GM12892 (cell line): ENCODE measurements at regions not wholly inside any gene's neighbourhood (a gene's known extent, or its start where the extent isn't known, plus 50 kb on each side); places are given as distances from the start of the nearest gene placed in this dataset.

Source experiments
- POLR2A ChIP-seq: IDR thresholded peaks from 2 replicates; pipeline ENCODE4 v1.6.1; 2011; ENCODE audit warnings: low read depth, low read length, control low read depth
- POLR2AphosphoS5 ChIP-seq: IDR thresholded peaks from 2 replicates; pipeline ENCODE4 v1.6.1; 2011; ENCODE audit warnings: low read depth, low read length, control low read depth
- TAF1 ChIP-seq: IDR thresholded peaks from 2 replicates; pipeline ENCODE4 v1.6.1; 2011; ENCODE audit warnings: low read depth, mild to moderate bottlenecking, control low read depth, low read length, borderline replicate concordance

DNA sequence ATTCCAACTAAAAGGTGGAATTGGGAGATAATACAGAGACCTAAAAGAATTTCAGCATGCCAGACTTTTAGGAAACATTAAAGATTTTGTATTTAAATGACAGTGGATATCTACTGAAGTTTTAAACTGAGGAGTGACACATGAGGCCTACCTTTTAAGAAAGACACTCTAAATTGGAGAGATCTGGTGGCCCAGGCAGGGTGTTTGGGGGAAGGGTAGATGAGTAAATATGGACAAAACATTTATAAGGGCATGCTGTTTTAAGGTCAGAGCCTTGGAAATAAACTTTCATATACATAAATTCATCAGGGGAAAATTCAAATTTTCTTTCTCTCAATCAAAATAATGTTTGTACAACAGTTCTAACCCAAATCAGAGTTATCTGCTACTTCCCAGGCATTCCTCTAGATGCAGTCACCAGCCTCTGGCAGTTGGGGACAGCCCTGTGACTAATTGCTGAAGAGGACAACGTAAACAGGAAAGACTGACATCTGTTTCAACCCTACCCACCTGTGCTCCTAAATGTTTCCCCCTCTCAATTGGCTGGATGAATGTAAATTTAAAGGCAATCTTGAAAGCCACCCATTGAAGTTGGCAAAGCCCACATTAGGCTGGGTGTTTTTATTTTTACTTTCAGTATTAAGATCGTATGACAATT lies 1646.9 kb upstream of the ADGRL3 start:
- TF ChIP-seq POLR2AphosphoS5 (no peak), POLR2A (no peak), TAF1 (no peak)
